DND-41 (cell line): ENCODE measurements at regions not wholly inside any gene's neighbourhood (a gene's known extent, or its start where the extent isn't known, plus 50 kb on each side); places are given as distances from the start of the nearest gene placed in this dataset.

Experiments
- EZH2 ChIP-seq: IDR thresholded peaks from 3 replicates; pipeline ENCODE4 v1.6.1; 2012; ENCODE audit warnings: borderline replicate concordance, low read depth, mild to moderate bottlenecking, moderate library complexity, low read length, inconsistent platforms; ENCODE audit not compliant: severe bottlenecking
- TF ChIP-seq, protein P1 (sequence below): IDR thresholded peaks from 2 replicates; pipeline ENCODE4 v1.5.1; 2012; ENCODE audit warnings: borderline replicate concordance, low read length, moderate library complexity, mild to moderate bottlenecking; ENCODE audit not compliant: poor library complexity, severe bottlenecking; ENCODE audit errors: extremely low read depth

DNA sequence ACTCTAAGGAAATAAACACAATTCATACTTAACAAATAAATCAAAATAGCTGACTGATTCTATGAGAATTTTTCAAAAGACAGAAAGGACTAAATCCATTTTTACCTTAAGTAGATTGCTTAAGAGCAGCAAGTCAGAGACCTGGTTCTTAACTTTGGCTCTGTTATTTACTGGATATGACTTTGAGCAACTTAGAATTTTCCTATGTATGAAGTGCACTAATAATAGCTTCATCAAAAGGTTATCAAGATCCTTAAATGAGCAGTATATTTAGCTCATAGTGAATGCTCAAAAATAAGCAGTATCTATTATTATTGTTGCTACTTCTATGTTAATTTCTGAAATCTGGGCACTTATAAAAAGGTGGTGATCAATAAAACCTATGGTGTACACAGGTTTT lies 95.3 kb downstream of the POSTN start:
- TF ChIP-seq, protein P1, sequence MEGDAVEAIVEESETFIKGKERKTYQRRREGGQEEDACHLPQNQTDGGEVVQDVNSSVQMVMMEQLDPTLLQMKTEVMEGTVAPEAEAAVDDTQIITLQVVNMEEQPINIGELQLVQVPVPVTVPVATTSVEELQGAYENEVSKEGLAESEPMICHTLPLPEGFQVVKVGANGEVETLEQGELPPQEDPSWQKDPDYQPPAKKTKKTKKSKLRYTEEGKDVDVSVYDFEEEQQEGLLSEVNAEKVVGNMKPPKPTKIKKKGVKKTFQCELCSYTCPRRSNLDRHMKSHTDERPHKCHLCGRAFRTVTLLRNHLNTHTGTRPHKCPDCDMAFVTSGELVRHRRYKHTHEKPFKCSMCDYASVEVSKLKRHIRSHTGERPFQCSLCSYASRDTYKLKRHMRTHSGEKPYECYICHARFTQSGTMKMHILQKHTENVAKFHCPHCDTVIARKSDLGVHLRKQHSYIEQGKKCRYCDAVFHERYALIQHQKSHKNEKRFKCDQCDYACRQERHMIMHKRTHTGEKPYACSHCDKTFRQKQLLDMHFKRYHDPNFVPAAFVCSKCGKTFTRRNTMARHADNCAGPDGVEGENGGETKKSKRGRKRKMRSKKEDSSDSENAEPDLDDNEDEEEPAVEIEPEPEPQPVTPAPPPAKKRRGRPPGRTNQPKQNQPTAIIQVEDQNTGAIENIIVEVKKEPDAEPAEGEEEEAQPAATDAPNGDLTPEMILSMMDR, result no peak
- no peak for TF ChIP-seq EZH2
